ENCODE measurements at regions not wholly inside any gene's neighbourhood (a gene's known extent, or its start where the extent isn't known, plus 50 kb on each side); places are given as distances from the start of the nearest gene placed in this dataset.
"Not testable (repeated sequence)": the region's sequence is repeated elsewhere in the genome, so short reads cannot be mapped to it uniquely, and the experiment has no call there.

DNA sequence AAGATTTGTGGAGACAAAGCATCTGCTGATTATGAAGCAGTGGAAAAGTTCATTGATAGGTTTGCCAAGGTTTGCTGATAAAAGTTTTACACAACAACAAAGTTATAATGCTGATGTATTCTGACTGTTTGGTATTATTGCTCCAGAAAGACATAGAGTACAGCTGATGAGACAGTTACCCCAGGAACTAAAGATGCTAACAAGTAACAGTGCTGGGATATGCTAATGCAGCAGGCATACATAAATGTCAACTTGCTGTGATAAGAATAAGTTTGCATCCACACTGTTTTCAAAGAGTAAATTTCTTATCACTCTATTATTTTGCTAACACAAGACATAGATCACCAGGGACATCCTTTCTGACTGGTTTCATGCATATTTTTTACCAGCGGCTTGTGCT is 1221.3 kb upstream of the CELF4 start:
- intact Hi-C loops (cut with DNase I) = no loop called here
- 60% methylated on average over 1 of the region's 1 CpG for WGBS (ENCODE audit: insufficient coverage, low coverage, low lambda C conversion rate, missing lambda C conversion rate)
- H3K4me1 ChIP-seq = no peaks in the 10 kb centered on the region

GRCh38 chr18:38771620-38772019 is 1206.0 kb upstream of the CELF4 start:
- H3K9me3 ChIP-seq; H3K4me1 ChIP-seq; DNase-seq; H3K4me3 ChIP-seq; intact Hi-C loops (cut with DNase I); H3K36me3 ChIP-seq; H3K27ac ChIP-seq; ATAC-seq; H3K27me3 ChIP-seq: not testable (repeated sequence)
- 18% methylated on average over 1 of the region's 1 CpG for WGBS (ENCODE audit: insufficient coverage, low coverage, low lambda C conversion rate, missing lambda C conversion rate)

More for the DNA sequence above, 1221.3 kb upstream of the CELF4 start:
- no peak for ATAC-seq
- Histone ChIP-seq H3K27ac (no peak overlapping the region), H3K27me3 (no peaks in the 10 kb centered on the region), H3K36me3 (no peaks in the 10 kb centered on the region), H3K4me3 (no peak overlapping the region), H3K9me3 (no peaks in the 10 kb centered on the region)
- TF ChIP-seq, protein P1, sequence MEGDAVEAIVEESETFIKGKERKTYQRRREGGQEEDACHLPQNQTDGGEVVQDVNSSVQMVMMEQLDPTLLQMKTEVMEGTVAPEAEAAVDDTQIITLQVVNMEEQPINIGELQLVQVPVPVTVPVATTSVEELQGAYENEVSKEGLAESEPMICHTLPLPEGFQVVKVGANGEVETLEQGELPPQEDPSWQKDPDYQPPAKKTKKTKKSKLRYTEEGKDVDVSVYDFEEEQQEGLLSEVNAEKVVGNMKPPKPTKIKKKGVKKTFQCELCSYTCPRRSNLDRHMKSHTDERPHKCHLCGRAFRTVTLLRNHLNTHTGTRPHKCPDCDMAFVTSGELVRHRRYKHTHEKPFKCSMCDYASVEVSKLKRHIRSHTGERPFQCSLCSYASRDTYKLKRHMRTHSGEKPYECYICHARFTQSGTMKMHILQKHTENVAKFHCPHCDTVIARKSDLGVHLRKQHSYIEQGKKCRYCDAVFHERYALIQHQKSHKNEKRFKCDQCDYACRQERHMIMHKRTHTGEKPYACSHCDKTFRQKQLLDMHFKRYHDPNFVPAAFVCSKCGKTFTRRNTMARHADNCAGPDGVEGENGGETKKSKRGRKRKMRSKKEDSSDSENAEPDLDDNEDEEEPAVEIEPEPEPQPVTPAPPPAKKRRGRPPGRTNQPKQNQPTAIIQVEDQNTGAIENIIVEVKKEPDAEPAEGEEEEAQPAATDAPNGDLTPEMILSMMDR (IDR thresholded peaks at IDR 0.05) = no peak
- TF ChIP-seq POLR2A (IDR thresholded peaks at IDR 0.05) = no peak
- DNase-seq = no peak

- Histone ChIP-seq H3K4me3 (no peak overlapping the region), H3K4me1 (no peaks in the 10 kb centered on the region), H3K9me3 (no peaks in the 10 kb centered on the region), H3K36me3 (no peaks in the 10 kb centered on the region), H3K27me3 (no peaks in the 10 kb centered on the region), H3K27ac (no peak overlapping the region)
- intact Hi-C loops (cut with DNase I) = no loop called here
- TF ChIP-seq, protein P1 (IDR thresholded peaks at IDR 0.05) = no peak
- no peak for TF ChIP-seq POLR2A (IDR thresholded peaks at IDR 0.05)
- ATAC-seq = no peak
- WGBS (ENCODE audit: insufficient coverage, low coverage, low lambda C conversion rate, missing lambda C conversion rate) = 21% methylated on average over 1 of the region's 1 CpG
- DNase-seq = no peak
These were observed 1202.9 kb upstream of the CELF4 start for GRCh38 chr18:38768504-38768903.

DNA sequence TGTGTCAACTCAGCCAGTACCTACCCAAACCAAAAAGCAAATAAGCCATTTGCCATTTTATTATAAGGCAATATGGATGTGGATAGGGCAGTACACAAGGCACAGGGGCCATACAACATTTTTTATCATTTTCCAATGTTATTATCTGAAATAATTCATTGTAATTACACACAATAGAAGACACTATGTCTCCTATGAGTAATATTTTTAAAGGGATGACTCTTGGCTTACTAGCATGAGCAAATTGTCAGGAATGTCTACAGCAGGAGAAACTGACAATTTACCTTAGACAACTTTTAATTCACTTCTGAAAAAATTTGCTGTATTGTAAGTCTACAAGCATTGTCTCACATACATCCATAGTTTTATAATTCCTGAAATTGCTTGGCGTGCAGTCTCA is 1193.9 kb upstream of the CELF4 start:
- Histone ChIP-seq H3K9me3 (no peaks in the 10 kb centered on the region), H3K27me3 (no peaks in the 10 kb centered on the region), H3K4me1 (no peaks in the 10 kb centered on the region), H3K36me3 (no peaks in the 10 kb centered on the region), H3K4me3 (no peak overlapping the region), H3K27ac (no peak overlapping the region)
- TF ChIP-seq, protein P1 (IDR thresholded peaks at IDR 0.05) = no peak
- TF ChIP-seq POLR2A (IDR thresholded peaks at IDR 0.05) = no peak
- intact Hi-C loops (cut with DNase I) = no loop called here
- no peak for DNase-seq
- WGBS (ENCODE audit: insufficient coverage, low coverage, low lambda C conversion rate, missing lambda C conversion rate) = 47% methylated on average over 1 of the region's 1 CpG
- ATAC-seq = no peak

DNA sequence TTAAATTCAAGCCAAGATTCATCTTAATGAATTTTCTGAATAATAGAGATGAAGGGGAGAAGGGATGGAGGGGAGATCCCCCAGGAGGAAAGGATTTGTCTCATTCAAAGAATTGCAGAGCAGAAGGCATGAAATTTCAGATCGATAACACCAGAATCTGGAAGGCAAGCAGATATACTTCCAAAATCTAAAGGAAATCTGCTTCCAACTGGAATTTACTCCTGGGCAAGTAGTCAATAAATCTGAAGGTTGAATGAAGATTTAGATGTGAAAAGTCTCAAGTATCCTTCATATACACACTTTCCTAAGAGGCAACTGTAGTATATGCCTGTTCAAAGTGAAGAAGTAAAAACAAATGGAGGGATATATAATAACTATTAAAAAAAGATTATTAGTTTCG is 1190.8 kb upstream of the CELF4 start:
- H3K27me3 ChIP-seq = no peaks in the 10 kb centered on the region
- H3K36me3 ChIP-seq = no peaks in the 10 kb centered on the region
- WGBS (ENCODE audit: insufficient coverage, low coverage, low lambda C conversion rate, missing lambda C conversion rate) = 56% methylated on average over 2 of the region's 2 CpGs
- intact Hi-C loops (cut with DNase I) = no loop called here
- no peak overlapping the region for H3K4me3 ChIP-seq
- no peak for TF ChIP-seq POLR2A (IDR thresholded peaks at IDR 0.05)
- TF ChIP-seq, protein P1 (IDR thresholded peaks at IDR 0.05) = no peak
- ATAC-seq (no peak), DNase-seq (no peak)
- H3K27ac ChIP-seq = no peak overlapping the region
- H3K9me3 ChIP-seq = no peaks in the 10 kb centered on the region
- no peaks in the 10 kb centered on the region for H3K4me1 ChIP-seq
